ACHN (cell line): ENCODE measurements at regions not wholly inside any gene's neighbourhood (a gene's known extent, or its start where the extent isn't known, plus 50 kb on each side); places are given as distances from the start of the nearest gene placed in this dataset.

ENCODE experiments used
- DNase-seq: peaks from one replicate; pipeline ENCODE4 v3.0.0-alpha.2; 2015
- in situ Hi-C: cut with HindIII; loops from 2 replicates; pipeline ENCODE4 v1.10.0; 2017; ENCODE audit warnings: low sequenced_read_pairs, low pct_ligation_motif_present, low pct_unique_long_range_greater_than_20kb

- in situ Hi-C loops, result no loop called here
- DNase-seq, result no peak
These were observed 56.8 kb upstream of the ETAA1 start for GRCh38 chr2:67340133-67341011.

- DNase-seq, result no peak
- in situ Hi-C loops, result no loop called here
These were observed 56.2 kb upstream of the ETAA1 start for GRCh38 chr2:67341012-67341318.

- in situ Hi-C loops, result no loop called here
- DNase-seq, result no peak
These were observed 55.8 kb upstream of the ETAA1 start for GRCh38 chr2:67341336-67341735.

DNA sequence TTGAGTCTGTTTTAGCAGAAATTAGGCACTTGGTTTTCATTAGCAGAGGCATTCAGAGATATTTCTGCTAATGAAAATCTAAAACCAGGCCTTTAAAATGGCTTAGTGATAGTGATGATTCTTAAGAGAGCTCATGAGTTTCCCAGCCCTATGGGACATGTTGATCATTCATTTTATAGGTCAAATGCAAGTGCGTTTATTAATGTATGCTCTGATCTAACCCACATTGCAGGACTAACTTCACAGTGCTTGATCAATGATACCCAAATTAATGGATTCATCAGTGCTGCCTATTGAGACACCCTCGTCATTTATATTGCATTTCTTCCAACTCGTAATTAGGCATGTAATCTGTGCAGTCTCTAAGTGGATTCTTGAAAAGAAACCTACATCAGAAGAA is 54.7 kb upstream of the ETAA1 start:
- DNase-seq, result no peak
- in situ Hi-C loops, result no loop called here

- in situ Hi-C loops, result no loop called here
- DNase-seq, result no peak
These were observed 50.3 kb upstream of the ETAA1 start for GRCh38 chr2:67346718-67347407.
